PC-3 (cell line): ENCODE measurements at regions not wholly inside any gene's neighbourhood (a gene's known extent, or its start where the extent isn't known, plus 50 kb on each side); places are given as distances from the start of the nearest gene placed in this dataset.

Experiments
- CTCF ChIP-seq: fragments of 300-600 bp; sonication (generic); conservative IDR thresholded peaks from 2 replicates; pipeline ENCODE4 v1.5.1; 2017; ENCODE audit warnings: antibody characterized with exemption, low read depth, mild to moderate bottlenecking, low read length
- EZH2 ChIP-seq: fragments of 300-600 bp; sonication (generic); IDR thresholded peaks from one replicate; pipeline ENCODE4 v1.6.1; 2017; ENCODE audit warnings: antibody characterized with exemption, mild to moderate bottlenecking, low read length; ENCODE audit not compliant: unreplicated experiment
- EZH2phosphoT487 ChIP-seq: fragments of 300-600 bp; sonication (generic); IDR thresholded peaks from 2 replicates; pipeline ENCODE4 v1.6.1; 2018; ENCODE audit warnings: mild to moderate bottlenecking, antibody characterized with exemption, low read length, borderline replicate concordance

GRCh38 chr2:236949089-236949905 lies 136.4 kb upstream of the COPS8 start:
- TF ChIP-seq CTCF, result no peak
- no peak for TF ChIP-seq EZH2
- no peak for TF ChIP-seq EZH2phosphoT487
